ENCODE measurements at regions not wholly inside any gene's neighbourhood (a gene's known extent, or its start where the extent isn't known, plus 50 kb on each side); places are given as distances from the start of the nearest gene placed in this dataset.

DNA sequence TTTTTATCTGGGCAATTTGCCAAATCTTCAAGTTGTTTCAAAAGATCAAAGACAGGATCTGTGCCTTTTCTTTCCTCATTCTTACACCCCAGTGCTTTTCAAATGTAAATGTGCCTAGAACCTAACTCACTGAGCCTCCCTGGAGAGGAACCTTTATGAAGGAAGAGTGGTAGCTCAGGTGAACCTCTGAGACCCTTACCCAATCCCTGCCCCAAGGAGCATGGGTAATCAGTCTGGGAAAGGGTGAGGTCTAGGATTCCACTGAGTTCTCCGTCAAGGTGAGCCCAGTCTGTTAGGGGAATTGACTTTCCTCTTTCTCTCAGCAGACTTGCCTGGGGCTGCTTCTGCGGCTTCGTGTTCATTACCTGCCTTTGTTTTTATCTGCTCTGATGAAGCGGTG lies 88.1 kb upstream of the MAP4K4 start:
- H3K4me3 ChIP-seq (ENCODE audit: low read depth, low read length): no peak overlapping the region
- TF ChIP-seq, protein P1, sequence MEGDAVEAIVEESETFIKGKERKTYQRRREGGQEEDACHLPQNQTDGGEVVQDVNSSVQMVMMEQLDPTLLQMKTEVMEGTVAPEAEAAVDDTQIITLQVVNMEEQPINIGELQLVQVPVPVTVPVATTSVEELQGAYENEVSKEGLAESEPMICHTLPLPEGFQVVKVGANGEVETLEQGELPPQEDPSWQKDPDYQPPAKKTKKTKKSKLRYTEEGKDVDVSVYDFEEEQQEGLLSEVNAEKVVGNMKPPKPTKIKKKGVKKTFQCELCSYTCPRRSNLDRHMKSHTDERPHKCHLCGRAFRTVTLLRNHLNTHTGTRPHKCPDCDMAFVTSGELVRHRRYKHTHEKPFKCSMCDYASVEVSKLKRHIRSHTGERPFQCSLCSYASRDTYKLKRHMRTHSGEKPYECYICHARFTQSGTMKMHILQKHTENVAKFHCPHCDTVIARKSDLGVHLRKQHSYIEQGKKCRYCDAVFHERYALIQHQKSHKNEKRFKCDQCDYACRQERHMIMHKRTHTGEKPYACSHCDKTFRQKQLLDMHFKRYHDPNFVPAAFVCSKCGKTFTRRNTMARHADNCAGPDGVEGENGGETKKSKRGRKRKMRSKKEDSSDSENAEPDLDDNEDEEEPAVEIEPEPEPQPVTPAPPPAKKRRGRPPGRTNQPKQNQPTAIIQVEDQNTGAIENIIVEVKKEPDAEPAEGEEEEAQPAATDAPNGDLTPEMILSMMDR (IDR thresholded peaks at IDR 0.05; ENCODE audit: low read depth, low read length): no peak

DNA sequence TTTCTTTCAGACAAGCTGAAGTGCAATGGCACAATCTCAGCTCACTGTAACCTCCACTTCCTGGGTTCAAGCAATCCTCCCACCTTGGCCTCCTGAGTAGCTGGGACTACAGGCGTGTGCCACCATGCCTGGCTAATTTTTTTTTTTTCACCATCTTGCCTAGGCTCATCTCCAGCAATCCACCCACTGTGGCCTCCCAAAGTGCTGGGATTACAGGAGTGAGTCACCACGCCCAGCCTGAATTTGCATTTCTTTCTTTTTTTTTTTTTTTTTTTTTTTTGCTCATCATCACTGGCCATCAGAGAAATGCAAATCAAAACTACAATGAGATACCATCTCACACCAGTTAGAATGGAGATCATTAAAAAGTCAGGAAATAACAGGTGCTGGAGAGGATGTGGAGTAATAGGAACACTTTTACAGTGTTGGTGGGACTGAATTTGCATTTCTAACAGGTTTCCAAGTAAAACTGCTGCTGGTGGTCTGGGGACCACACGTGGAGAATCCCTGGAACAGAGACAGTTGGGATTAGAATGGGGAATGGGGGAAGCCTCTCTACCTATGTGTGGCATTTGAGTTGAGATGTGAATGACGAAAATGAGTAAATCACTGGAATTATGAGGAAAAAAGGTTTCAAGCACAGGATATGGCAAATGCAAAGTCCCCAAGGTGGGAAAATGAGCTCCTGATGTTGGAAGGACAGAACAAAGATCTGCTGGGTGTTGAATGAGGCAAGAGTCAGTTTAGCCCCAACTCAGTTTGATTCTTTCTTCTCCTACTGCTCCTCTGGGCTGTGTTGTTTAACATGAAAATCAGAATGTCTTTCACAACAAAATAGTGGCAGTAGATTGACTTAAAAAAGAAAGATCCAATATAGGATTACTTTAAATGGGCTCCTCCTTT lies 88.8 kb upstream of the MAP4K4 start:
- TF ChIP-seq, protein P1 (IDR thresholded peaks at IDR 0.05; ENCODE audit: low read depth, low read length): no peak
- H3K4me3 ChIP-seq (ENCODE audit: low read depth, low read length): no peak overlapping the region

DNA sequence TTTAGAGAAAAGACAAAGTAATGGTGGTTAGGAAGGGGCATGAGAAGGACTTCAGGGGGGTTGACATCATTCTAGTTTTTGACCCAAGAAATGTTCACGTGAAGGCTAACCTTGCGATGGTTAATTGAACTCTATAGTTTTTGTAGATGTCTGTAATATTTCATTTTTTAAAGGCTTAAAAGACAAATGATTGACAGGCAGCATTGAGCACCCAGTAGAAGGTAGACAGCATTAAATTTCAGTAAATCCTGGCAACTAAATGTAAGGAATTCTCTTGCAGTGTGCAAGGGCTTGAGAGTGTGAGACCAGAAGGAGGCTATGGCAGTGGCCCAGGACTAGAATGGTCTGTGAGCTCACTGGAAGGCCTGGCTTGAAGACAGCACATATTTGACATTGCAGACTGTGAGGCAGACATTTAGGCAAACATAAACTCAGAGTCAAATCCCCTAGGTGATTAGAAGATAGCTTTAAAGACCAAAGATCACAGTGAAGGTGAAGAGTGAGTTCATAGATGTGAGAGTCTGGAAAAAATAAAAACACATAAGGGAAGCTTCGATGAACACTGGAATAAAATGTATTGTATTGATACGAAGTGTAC lies 100.1 kb upstream of the MAP4K4 start:
- TF ChIP-seq, protein P1 (IDR thresholded peaks at IDR 0.05; ENCODE audit: low read depth, low read length): no peak
- H3K4me3 ChIP-seq (ENCODE audit: low read depth, low read length): no peak overlapping the region

DNA sequence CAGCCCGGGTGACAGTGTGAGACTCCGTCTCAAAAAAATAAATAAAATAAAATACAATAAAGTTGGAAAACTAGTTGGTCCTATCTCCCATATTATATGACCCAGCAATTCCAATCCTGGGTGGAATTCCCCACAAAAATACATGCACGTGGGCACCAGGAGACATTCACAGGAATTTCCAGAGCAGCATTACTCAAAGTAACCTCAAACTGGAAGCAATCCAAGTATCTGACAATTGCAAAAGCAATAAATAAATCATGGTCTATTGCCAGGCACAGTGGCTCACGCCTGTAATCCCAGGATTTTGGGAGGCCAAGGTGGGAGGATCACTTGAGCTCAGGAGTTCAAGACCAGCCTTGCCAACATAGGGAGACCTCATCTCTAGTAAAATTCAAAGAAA lies 101.2 kb upstream of the MAP4K4 start:
- no peak overlapping the region for H3K4me3 ChIP-seq (ENCODE audit: low read depth, low read length)
- TF ChIP-seq, protein P1 (IDR thresholded peaks at IDR 0.05; ENCODE audit: low read depth, low read length): no peak

DNA sequence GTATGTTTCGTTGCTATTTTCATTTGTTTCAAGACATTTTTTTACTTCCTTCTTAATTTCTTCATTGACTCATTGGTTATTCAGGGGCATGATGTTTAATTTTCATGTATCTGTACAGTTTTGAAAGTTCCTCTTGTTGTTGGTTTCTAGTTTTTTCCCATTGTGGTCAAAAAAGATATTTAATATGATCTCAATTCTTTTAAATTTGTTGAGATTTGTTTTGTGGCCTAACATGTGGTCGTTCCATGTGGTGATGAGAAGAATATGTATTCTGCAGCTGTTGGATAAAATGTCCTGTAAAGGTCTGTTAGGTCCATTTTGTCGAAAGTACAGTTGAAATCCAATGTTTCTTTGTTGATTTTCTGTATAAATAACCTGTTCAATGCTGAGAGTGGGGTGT lies 110.3 kb upstream of the MAP4K4 start:
- no peak overlapping the region for H3K4me3 ChIP-seq (ENCODE audit: low read depth, low read length)
- TF ChIP-seq, protein P1 (IDR thresholded peaks at IDR 0.05; ENCODE audit: low read depth, low read length): no peak

DNA sequence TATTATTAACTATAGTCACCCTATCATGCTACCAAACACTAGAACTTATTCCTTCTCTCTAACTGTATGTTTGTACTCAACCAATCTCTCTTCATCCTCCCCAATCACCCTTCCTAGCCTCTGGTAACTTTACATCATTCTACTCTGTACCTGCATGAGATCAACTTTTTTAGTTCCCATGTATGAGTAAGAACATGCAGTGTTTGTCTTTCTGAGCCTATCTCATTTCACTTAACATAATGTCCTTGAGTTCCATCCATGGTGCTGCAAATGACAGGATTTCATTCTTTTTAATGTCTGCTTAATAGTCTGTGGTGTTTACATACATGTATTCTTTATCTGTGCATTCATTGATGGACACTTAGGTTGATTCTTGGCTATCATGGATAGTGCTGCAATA lies 108.9 kb upstream of the RFX8 start:
- TF ChIP-seq, protein P1 (IDR thresholded peaks at IDR 0.05; ENCODE audit: low read depth, low read length): no peak

DNA sequence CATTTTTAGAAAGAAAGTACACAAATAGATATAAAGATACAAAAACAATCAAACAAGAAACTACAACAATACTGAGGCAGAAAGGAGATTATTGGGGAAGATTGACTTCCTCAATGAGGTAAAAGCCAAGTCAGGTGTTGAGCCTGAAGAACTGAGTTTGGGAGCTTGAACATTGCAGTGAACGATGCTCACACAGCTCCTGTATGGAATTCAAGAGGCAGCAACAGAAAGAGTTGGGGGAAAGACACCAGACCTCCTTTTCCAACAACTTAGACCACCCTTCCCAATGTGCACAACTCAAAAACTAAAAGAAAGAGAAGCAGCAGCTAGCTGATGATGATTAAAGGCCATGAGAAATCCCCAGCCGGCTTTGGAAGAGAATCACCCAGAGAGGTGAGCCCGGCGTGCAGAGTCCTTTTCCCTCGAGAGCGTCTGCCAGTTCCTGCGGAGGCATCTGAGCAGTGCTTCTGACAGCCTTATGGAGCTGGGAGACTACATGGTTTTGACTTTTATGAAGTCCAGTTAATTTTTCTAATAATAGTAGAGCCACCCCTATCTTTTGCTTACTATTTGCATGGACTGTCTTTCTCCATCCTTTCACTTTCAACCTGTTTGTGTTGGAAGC lies 106.9 kb upstream of the RFX8 start:
- H3K4me3 ChIP-seq (ENCODE audit: low read depth, low read length): no peak overlapping the region
- TF ChIP-seq, protein P1 (IDR thresholded peaks at IDR 0.05; ENCODE audit: low read depth, low read length): no peak

More for the DNA sequence above, 108.9 kb upstream of the RFX8 start:
- no peak overlapping the region for H3K4me3 ChIP-seq (ENCODE audit: low read depth, low read length)
